Progenitor cell of endocrine pancreas (in vitro differentiated cells): ENCODE measurements at regions not wholly inside any gene's neighbourhood (a gene's known extent, or its start where the extent isn't known, plus 50 kb on each side); places are given as distances from the start of the nearest gene placed in this dataset.
"Not testable (repeated sequence)": the region's sequence is repeated elsewhere in the genome, so short reads cannot be mapped to it uniquely, and the experiment has no call there.

ENCODE experiments used
- DNase-seq: peaks from one replicate; pipeline ENCODE4 v3.0.0; 2021; ENCODE audit warnings: low spot score; ENCODE audit not compliant: unreplicated experiment
- H3K27ac Mint-ChIP-seq: 2 replicates; pipeline ENCODE4 v1.8.0; 2021; ENCODE audit warnings: mild to moderate bottlenecking, moderate library complexity, mixed read lengths
- H3K27me3 Mint-ChIP-seq: 2 replicates; pipeline ENCODE4 v1.8.0; 2021; ENCODE audit warnings: mixed read lengths
- H3K36me3 Mint-ChIP-seq: 2 replicates; pipeline ENCODE4 v1.8.0; 2022; ENCODE audit warnings: mixed read lengths; ENCODE audit not compliant: insufficient read depth
- H3K4me1 Mint-ChIP-seq: 2 replicates; pipeline ENCODE4 v1.8.0; 2021; ENCODE audit warnings: low read depth, mixed read lengths
- H3K4me3 Mint-ChIP-seq: 2 replicates; pipeline ENCODE4 v1.8.0; 2021; ENCODE audit warnings: low read depth, mild to moderate bottlenecking, moderate library complexity, mixed read lengths
- H3K9me3 Mint-ChIP-seq: 2 replicates; pipeline ENCODE4 v1.8.0; 2021; ENCODE audit warnings: low read depth, mixed read lengths
- TF ChIP-seq, protein P1 (sequence below): fragments of 200-600 bp; sonication (generic); IDR thresholded peaks from one replicate; pipeline ENCODE4 v1.5.0; 2021; ENCODE audit warnings: antibody characterized with exemption, mild to moderate bottlenecking; ENCODE audit not compliant: unreplicated experiment

DNA sequence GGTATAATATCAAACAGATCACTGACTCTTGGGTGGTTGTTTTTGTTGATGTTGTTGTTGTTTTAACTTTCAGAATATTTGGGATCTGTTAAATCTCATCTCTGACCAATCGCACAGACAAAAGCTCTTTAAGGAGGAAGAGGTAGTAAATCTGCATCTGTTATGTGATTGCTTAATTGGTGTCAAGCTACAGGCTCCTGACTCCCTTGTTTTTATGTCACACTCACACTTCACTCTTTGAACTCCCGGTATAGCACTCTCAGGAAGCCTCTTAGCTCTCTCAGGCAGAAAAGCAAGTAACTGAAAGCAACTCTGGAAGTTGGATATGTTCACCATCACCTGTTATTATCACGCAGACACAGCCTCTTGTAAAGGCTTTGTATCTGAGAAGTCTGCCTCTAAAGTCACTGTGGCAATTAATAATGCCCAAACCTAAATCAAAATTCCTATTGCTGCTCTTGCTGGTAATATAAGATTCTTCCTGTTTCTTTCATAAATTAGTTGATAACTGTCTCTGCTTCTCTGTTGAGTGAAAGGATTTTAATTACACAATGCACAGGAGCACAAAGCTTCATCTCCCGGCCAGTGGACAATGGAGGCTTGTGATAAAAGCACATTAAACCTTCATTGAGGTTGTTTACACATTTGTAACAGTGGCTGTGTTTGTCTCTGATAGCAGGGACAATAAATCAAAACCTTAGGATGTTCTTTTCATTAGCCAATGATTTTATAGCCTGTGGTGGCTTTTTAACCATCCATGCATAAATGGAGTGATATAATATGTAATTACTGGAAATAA is 576.7 kb downstream of the MFSD1 start:
- TF ChIP-seq, protein P1, sequence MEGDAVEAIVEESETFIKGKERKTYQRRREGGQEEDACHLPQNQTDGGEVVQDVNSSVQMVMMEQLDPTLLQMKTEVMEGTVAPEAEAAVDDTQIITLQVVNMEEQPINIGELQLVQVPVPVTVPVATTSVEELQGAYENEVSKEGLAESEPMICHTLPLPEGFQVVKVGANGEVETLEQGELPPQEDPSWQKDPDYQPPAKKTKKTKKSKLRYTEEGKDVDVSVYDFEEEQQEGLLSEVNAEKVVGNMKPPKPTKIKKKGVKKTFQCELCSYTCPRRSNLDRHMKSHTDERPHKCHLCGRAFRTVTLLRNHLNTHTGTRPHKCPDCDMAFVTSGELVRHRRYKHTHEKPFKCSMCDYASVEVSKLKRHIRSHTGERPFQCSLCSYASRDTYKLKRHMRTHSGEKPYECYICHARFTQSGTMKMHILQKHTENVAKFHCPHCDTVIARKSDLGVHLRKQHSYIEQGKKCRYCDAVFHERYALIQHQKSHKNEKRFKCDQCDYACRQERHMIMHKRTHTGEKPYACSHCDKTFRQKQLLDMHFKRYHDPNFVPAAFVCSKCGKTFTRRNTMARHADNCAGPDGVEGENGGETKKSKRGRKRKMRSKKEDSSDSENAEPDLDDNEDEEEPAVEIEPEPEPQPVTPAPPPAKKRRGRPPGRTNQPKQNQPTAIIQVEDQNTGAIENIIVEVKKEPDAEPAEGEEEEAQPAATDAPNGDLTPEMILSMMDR = no peak
- Mint-ChIP-seq H3K4me3 (no peak overlapping the region), H3K27ac (no peak overlapping the region), H3K4me1 (peaks cover 1% of the 10 kb centered on the region), H3K27me3 (peaks cover 40% of the 10 kb centered on the region), H3K36me3 (no peaks in the 10 kb centered on the region), H3K9me3 (no peaks in the 10 kb centered on the region)
- no peak for DNase-seq

DNA sequence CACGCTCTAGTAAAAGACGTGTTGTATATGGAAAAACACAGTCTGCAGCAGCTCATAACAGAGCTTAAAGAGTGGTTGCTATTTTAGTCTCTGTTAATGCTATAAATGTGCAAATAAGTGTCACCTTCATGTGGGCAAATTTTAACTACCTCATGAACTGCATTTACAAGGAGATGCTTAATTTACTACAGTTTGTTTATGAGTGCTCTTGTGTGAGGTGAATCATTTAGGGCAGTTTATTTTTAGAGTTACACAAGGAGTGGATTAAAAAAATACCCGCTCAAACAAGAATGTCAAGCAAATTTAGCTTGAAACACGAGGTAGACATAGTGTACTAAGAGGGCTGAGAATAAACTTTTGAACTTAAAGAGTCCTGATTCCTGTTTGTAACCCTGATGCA is 579.0 kb downstream of the MFSD1 start:
- no peaks in the 10 kb centered on the region for H3K36me3 Mint-ChIP-seq
- TF ChIP-seq, protein P1 = no peak
- H3K9me3 Mint-ChIP-seq = peaks cover 2% of the 10 kb centered on the region
- H3K4me3 Mint-ChIP-seq = no peak overlapping the region
- no peak for DNase-seq
- H3K4me1 Mint-ChIP-seq = peaks cover 1% of the 10 kb centered on the region
- peaks cover 34% of the 10 kb centered on the region for H3K27me3 Mint-ChIP-seq
- H3K27ac Mint-ChIP-seq = no peak overlapping the region

DNA sequence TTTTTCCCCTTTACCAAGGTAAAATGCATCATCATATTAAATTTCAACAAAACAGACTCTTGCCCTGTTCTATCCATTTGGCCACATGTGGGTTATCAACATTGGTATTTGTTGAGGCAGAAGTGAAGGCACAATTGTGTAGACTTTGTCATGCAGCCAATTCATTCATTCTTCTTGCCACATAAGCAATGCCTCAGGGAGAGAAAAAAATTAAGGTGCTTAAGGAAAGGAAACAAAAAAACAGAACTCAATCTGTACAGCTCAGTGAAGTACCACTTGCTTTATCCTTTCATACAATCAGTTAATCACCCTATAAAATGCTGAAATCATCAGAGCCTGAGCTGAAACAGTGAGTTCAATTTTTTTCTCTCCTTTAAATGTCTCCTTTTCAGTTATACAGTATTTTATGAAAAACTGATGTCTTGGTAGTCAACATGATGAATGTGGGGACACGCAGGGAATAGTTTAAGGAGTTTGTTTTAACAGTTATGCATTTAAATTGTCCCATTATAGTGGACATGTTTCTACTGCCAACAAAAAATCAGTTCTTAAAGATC is 588.9 kb downstream of the MFSD1 start:
- Mint-ChIP-seq H3K9me3 (peaks cover 6% of the 10 kb centered on the region), H3K27me3 (no peaks in the 10 kb centered on the region), H3K4me3 (no peak overlapping the region), H3K36me3 (no peaks in the 10 kb centered on the region), H3K4me1 (no peaks in the 10 kb centered on the region), H3K27ac (no peak overlapping the region)
- TF ChIP-seq, protein P1 = no peak
- no peak for DNase-seq

DNA sequence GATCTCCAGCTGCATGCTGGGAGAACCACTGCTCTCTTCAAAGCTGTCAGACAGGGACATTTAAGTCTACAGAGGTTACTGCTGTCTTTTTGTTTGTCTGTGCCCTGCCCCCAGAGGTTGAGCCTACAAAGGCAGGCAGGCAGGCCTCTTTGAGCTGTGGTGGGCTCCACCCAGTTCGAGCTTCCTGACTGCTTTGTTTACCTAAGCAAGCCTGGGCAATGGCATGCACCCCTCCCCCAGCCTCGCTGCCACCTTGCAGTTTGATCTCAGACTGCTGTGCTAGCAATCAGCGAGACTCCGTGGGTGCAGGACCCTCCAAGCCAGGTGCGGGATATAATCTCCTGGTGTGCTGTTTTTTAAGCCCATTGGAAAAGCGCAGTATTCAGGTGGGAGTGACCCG is 591.0 kb upstream of the IL12A start:
- H3K4me3 Mint-ChIP-seq, H3K27ac Mint-ChIP-seq, H3K36me3 Mint-ChIP-seq, DNase-seq, H3K27me3 Mint-ChIP-seq, H3K4me1 Mint-ChIP-seq: not testable (repeated sequence)
- peaks cover 13% of the 10 kb centered on the region for H3K9me3 Mint-ChIP-seq

DNA sequence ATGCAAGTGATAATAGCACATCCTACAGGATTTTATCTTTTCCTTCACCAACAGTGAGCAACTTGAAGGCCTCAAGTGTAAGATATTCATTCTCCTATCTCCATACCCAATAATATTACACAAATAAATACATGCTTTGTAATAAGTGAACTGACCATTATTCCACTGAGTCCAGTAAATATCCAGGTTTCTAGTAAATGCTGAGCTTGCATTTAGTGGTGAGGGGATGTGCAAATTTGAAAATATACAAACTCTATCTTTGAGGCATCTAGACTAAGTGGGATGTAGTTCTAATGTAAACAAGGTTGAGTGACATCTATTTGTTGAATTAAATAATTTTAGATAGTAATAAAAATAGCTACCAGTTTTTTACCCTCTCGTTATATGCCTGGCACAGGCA is 587.6 kb upstream of the IL12A start:
- Mint-ChIP-seq H3K4me1 (no peaks in the 10 kb centered on the region), H3K4me3 (no peak overlapping the region), H3K27ac (no peak overlapping the region), H3K27me3 (no peaks in the 10 kb centered on the region), H3K9me3 (peaks cover 11% of the 10 kb centered on the region), H3K36me3 (no peaks in the 10 kb centered on the region)
- TF ChIP-seq, protein P1 = no peak
- DNase-seq = no peak

DNA sequence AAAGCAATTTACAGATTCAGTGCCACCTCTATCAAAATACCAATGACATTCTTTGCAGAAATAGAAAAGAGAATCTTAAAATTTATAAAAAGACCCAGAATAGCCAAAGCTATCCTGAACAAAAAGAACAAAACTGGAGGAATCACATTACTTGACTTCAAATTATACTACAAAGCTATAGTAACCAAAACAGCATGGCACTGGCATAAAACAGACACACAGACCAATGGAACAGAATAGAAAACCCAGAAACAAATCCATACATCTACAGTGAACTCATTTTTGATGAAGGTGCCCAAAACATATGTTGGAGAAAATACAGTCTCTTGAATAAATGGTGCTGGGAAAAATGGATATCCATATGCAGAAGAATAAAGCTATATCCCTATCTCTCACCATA is 578.9 kb upstream of the IL12A start:
- H3K4me3 Mint-ChIP-seq, H3K36me3 Mint-ChIP-seq, DNase-seq, H3K27me3 Mint-ChIP-seq, H3K4me1 Mint-ChIP-seq, H3K27ac Mint-ChIP-seq: not testable (repeated sequence)
- peaks cover 20% of the 10 kb centered on the region for H3K9me3 Mint-ChIP-seq
